H9 (cell line): ENCODE measurements at regions not wholly inside any gene's neighbourhood (a gene's known extent, or its start where the extent isn't known, plus 50 kb on each side); places are given as distances from the start of the nearest gene placed in this dataset.

Source experiments
- DNase-seq: peaks from one replicate; pipeline ENCODE4 v3.0.0-alpha.2; 2017
- H2AFZ ChIP-seq: one replicate; pipeline ENCODE4 v1.6.1; 2013; ENCODE audit warnings: mild to moderate bottlenecking, low read length, control low read depth, moderate library complexity
- H2AK5ac ChIP-seq: 2 replicates; pipeline ENCODE4 v1.6.1; 2013; ENCODE audit warnings: low read length, control low read depth, mixed read lengths; ENCODE audit not compliant: insufficient read length
- H2BK120ac ChIP-seq: one replicate; pipeline ENCODE4 v1.6.1; 2013; ENCODE audit warnings: low read depth, mild to moderate bottlenecking, low read length, control low read depth, inconsistent platforms; ENCODE audit not compliant: poor library complexity, severe bottlenecking
- H2BK12ac ChIP-seq: 2 replicates; pipeline ENCODE4 v1.6.1; 2013; ENCODE audit warnings: low read length, control low read depth, mixed read lengths, low read depth; ENCODE audit not compliant: insufficient read length
- H2BK15ac ChIP-seq: 2 replicates; pipeline ENCODE4 v1.6.1; 2013; ENCODE audit warnings: low read depth, low read length, control low read depth
- H2BK20ac ChIP-seq: one replicate; pipeline ENCODE4 v1.6.1; 2013; ENCODE audit warnings: low read depth, mild to moderate bottlenecking, low read length, control low read depth, inconsistent platforms; ENCODE audit not compliant: poor library complexity, severe bottlenecking
- H2BK5ac ChIP-seq: 2 replicates; pipeline ENCODE4 v1.6.1; 2013; ENCODE audit warnings: low read length, control low read depth, mixed read lengths; ENCODE audit not compliant: insufficient read length
- H3K14ac ChIP-seq: 2 replicates; pipeline ENCODE4 v1.6.1; 2013; ENCODE audit warnings: low read length, control low read depth; ENCODE audit not compliant: insufficient read depth
- H3K18ac ChIP-seq: 2 replicates; pipeline ENCODE4 v1.6.1; 2013; ENCODE audit warnings: low read depth, mild to moderate bottlenecking, mixed read lengths, low read length, control low read depth; ENCODE audit not compliant: insufficient read length
- H3K23ac ChIP-seq: 2 replicates; pipeline ENCODE4 v1.6.1; 2013; ENCODE audit warnings: low read length, control low read depth, mixed read lengths, low read depth; ENCODE audit not compliant: insufficient read length
- H3K23me2 ChIP-seq: 2 replicates; pipeline ENCODE4 v1.6.1; 2013; ENCODE audit warnings: low read depth, mild to moderate bottlenecking, mixed read lengths, low read length, control low read depth; ENCODE audit not compliant: insufficient read length, poor library complexity, severe bottlenecking
- H3K27ac ChIP-seq: 2 replicates; pipeline ENCODE4 v1.5.1; 2013; ENCODE audit warnings: low read length, control low read depth, mixed read lengths, low read depth; ENCODE audit not compliant: insufficient read length
- H3K27me3 ChIP-seq: 2 replicates; pipeline ENCODE4 v1.6.1; 2013; ENCODE audit warnings: low read length, control low read depth, inconsistent platforms; ENCODE audit not compliant: insufficient read depth
- H3K4ac ChIP-seq: 2 replicates; pipeline ENCODE4 v1.6.1; 2013; ENCODE audit warnings: low read depth, mild to moderate bottlenecking, control low read depth, inconsistent platforms, low read length, moderate library complexity
- H3K4me1 ChIP-seq: 2 replicates; pipeline ENCODE4 v1.6.1; 2013; ENCODE audit warnings: low read length, control low read depth, inconsistent platforms; ENCODE audit not compliant: insufficient read depth
- H3K4me2 ChIP-seq: 2 replicates; pipeline ENCODE4 v1.6.1; 2013; ENCODE audit warnings: low read length, control low read depth, mixed read lengths; ENCODE audit not compliant: insufficient read length, insufficient read depth
- H3K56ac ChIP-seq: 2 replicates; pipeline ENCODE4 v1.6.1; 2013; ENCODE audit warnings: low read depth, mild to moderate bottlenecking, mixed read lengths, low read length, control low read depth; ENCODE audit not compliant: insufficient read length
- H3K79me1 ChIP-seq: 2 replicates; pipeline ENCODE4 v1.6.1; 2013; ENCODE audit warnings: low read depth, mild to moderate bottlenecking, moderate library complexity, low read length, control low read depth, inconsistent platforms; ENCODE audit not compliant: insufficient read depth, poor library complexity, severe bottlenecking
- H3K79me2 ChIP-seq: 2 replicates; pipeline ENCODE4 v1.6.1; 2013; ENCODE audit warnings: low read length, control low read depth, inconsistent platforms; ENCODE audit not compliant: insufficient read depth
- H3K9ac ChIP-seq: 2 replicates; pipeline ENCODE4 v1.6.1; 2013; ENCODE audit warnings: low read length, control low read depth, mixed read lengths; ENCODE audit not compliant: insufficient read length; ENCODE audit errors: extremely low read depth
- H3K9me3 ChIP-seq: one replicate; pipeline ENCODE4 v1.6.1; 2013; ENCODE audit warnings: low read depth, low read length, inconsistent platforms; ENCODE audit not compliant: control insufficient read depth
- H3T11ph ChIP-seq: one replicate; pipeline ENCODE4 v1.6.1; 2013; ENCODE audit warnings: mild to moderate bottlenecking, low read length, control low read depth, inconsistent platforms
- H4K20me1 ChIP-seq: one replicate; pipeline ENCODE4 v1.6.1; 2013; ENCODE audit not compliant: control insufficient read depth, insufficient read length, insufficient read depth
- H4K5ac ChIP-seq: 2 replicates; pipeline ENCODE4 v1.6.1; 2013; ENCODE audit warnings: low read depth, mild to moderate bottlenecking, mixed read lengths, low read length, control low read depth; ENCODE audit not compliant: insufficient read length
- H4K8ac ChIP-seq: replicated peaks from 2 replicates; pipeline ENCODE4 v1.6.1; 2013; ENCODE audit warnings: low read length, control low read depth, mixed read lengths, low read depth; ENCODE audit not compliant: insufficient read length
- H4K91ac ChIP-seq: 2 replicates; pipeline ENCODE4 v1.6.1; 2013; ENCODE audit warnings: low read depth, mild to moderate bottlenecking, moderate library complexity, mixed read lengths, low read length, control low read depth; ENCODE audit not compliant: insufficient read length
- H3K27ac Mint-ChIP-seq, 3 experiments: 2 replicates in 2 of 3; 3 replicates in 1 of 3; pipeline ENCODE4 v1.8.0; 2020 to 2021; ENCODE audit warnings: mixed read lengths in 3 of 3, mild to moderate bottlenecking in 1 of 3, moderate library complexity in 1 of 3
- H3K27me3 Mint-ChIP-seq: 2 replicates; pipeline ENCODE4 v1.8.0; 2021; ENCODE audit warnings: low read depth, mild to moderate bottlenecking, moderate library complexity, mixed read lengths
- H3K36me3 Mint-ChIP-seq, 3 experiments: 2 replicates in 2 of 3; 3 replicates in 1 of 3; pipeline ENCODE4 v1.8.0; 2020 to 2021; ENCODE audit warnings: low read depth in 3 of 3, mixed read lengths in 3 of 3; ENCODE audit not compliant: insufficient read depth in 1 of 3
- H3K4me1 Mint-ChIP-seq, 2 experiments: 2 replicates each; pipeline ENCODE4 v1.8.0; 2020; ENCODE audit warnings: mixed read lengths in 2 of 2
- H3K4me3 Mint-ChIP-seq, 2 experiments: 2 replicates in 1 of 2; 3 replicates in 1 of 2; pipeline ENCODE4 v1.8.0; 2020 to 2021; ENCODE audit warnings: mild to moderate bottlenecking in 2 of 2, mixed read lengths in 2 of 2, moderate library complexity in 1 of 2
- H3K9me3 Mint-ChIP-seq, 2 experiments: 2 replicates in 1 of 2; 3 replicates in 1 of 2; pipeline ENCODE4 v1.8.0; 2020; ENCODE audit warnings: mild to moderate bottlenecking in 2 of 2, mixed read lengths in 2 of 2, moderate library complexity in 1 of 2
- CTCF ChIP-seq: fragments of 200-600 bp; sonication (generic); conservative IDR thresholded peaks from 3 replicates; pipeline ENCODE4 v1.8.0; 2021; ENCODE audit warnings: antibody characterized with exemption, mild to moderate bottlenecking
- WGBS: extraction: QIAGEN DNeasy Blood & Tissue Kit; methylation state at CpG from one replicate; pipeline ENCODE4 v1.1.7; 2013; ENCODE audit warnings: missing lambda C conversion rate, low lambda C conversion rate, mixed read lengths; ENCODE audit not compliant: insufficient read length; ENCODE audit errors: extremely low coverage; 5-methylcytosine and 5-hydroxymethylcytosine counted together

- Histone ChIP-seq H3K18ac (no peak overlapping the region), H3T11ph (no peak overlapping the region), H2BK15ac (no peak overlapping the region), H3K27me3 (no peaks in the 10 kb centered on the region), H4K8ac (no peak overlapping the region), H4K20me1 (no peaks in the 10 kb centered on the region), H3K23ac (no peak overlapping the region), H4K5ac (no peak overlapping the region), H3K4me2 (no peak overlapping the region), H2BK20ac (no peak overlapping the region), H3K14ac (no peak overlapping the region), H2BK12ac (no peak overlapping the region), H3K23me2 (no peaks in the 10 kb centered on the region), H3K4ac (no peak overlapping the region), H2AFZ (no peak overlapping the region), H3K4me1 (no peaks in the 10 kb centered on the region; the same call in 1 of the 2 replicates), H2BK5ac (no peak overlapping the region), H3K27ac (no peak overlapping the region), H3K9ac (no peak overlapping the region), H2BK120ac (no peak overlapping the region), H3K79me1 (no peaks in the 10 kb centered on the region), H3K79me2 (no peaks in the 10 kb centered on the region), H3K9me3 (no peaks in the 10 kb centered on the region), H3K56ac (no peak overlapping the region), H2AK5ac (no peak overlapping the region), H4K91ac (no peak overlapping the region)
- Mint-ChIP-seq H3K27ac (peak overlapping the region in 1 of 3 experiments; percentile 78; a peak in 2 of 7 replicates), H3K27me3 (no peaks in the 10 kb centered on the region; the same call in 1 of the 2 replicates), H3K4me1 (peaks cover 26 to 33% of the 10 kb centered on the region in 2 experiments), H3K9me3 (peaks cover 32 to 41% of the 10 kb centered on the region in 2 experiments), H3K4me3 (no peak overlapping the region), H3K36me3 (peaks cover 33 to 52% (median 46%) of the 10 kb centered on the region in 3 experiments)
- DNase-seq = no peak
- WGBS = no CpG with 5 or more reads among the region's 2 CpGs
- no peak for TF ChIP-seq CTCF
Observed at GRCh38 chr18:35841283-35841682, 131.2 kb upstream of the RMP24 start.
